ENCODE measurements at regions not wholly inside any gene's neighbourhood (a gene's known extent, or its start where the extent isn't known, plus 50 kb on each side); places are given as distances from the start of the nearest gene placed in this dataset.
"Not testable (repeated sequence)": the region's sequence is repeated elsewhere in the genome, so short reads cannot be mapped to it uniquely, and the experiment has no call there.

- no peak for DNase-seq
Observed at GRCh38 chr13:21883713-21884112, 212.8 kb downstream of the FGF9 start.

- DNase-seq, result no peak
Observed at GRCh38 chr13:21884299-21884909, 213.5 kb downstream of the FGF9 start.

GRCh38 chr13:21884965-21885567, 214.2 kb downstream of the FGF9 start:
- DNase-seq, result no peak

- DNase-seq, result no peak
Observed at GRCh38 chr13:21885714-21886224, 214.9 kb downstream of the FGF9 start.

GRCh38 chr13:21889651-21890050, 218.8 kb downstream of the FGF9 start:
- DNase-seq, result no peak

- DNase-seq, result not testable (repeated sequence)
Observed at GRCh38 chr13:21890220-21890619, 219.3 kb downstream of the FGF9 start.

- DNase-seq, result no peak
Observed at GRCh38 chr13:21894091-21894490, 223.2 kb downstream of the FGF9 start.

- DNase-seq, result no peak
Observed at GRCh38 chr13:21894703-21895699, 224.1 kb downstream of the FGF9 start.

GRCh38 chr13:21895779-21896178, 224.9 kb downstream of the FGF9 start:
- no peak for DNase-seq

GRCh38 chr13:21897161-21897560, 226.3 kb downstream of the FGF9 start:
- no peak for DNase-seq

- DNase-seq, result no peak
Observed at GRCh38 chr13:21898459-21898858, 227.6 kb downstream of the FGF9 start.

- DNase-seq, result no peak
Observed at GRCh38 chr13:21898945-21899344, 228.1 kb downstream of the FGF9 start.

GRCh38 chr13:21901336-21901735, 230.5 kb downstream of the FGF9 start:
- DNase-seq, result no peak

GRCh38 chr13:21901811-21902708, 231.2 kb downstream of the FGF9 start:
- DNase-seq, result no peak

GRCh38 chr13:21902709-21903098, 231.8 kb downstream of the FGF9 start:
- no peak for DNase-seq

GRCh38 chr13:21905486-21905885, 234.6 kb downstream of the FGF9 start:
- no peak for DNase-seq

GRCh38 chr13:21909331-21909730, 238.5 kb downstream of the FGF9 start:
- no peak for DNase-seq

GRCh38 chr13:21910546-21910945, 239.7 kb downstream of the FGF9 start:
- DNase-seq, result no peak

GRCh38 chr13:21911646-21912298, 240.9 kb downstream of the FGF9 start:
- no peak for DNase-seq

- peak; percentile 17 for DNase-seq
Observed at GRCh38 chr13:21913010-21913409, 242.1 kb downstream of the FGF9 start.

GRCh38 chr13:21917086-21918015, 246.5 kb downstream of the FGF9 start:
- no peak for DNase-seq
